Anterior cingulate cortex (tissue), 58 donors: ENCODE measurements at regions not wholly inside any gene's neighbourhood (a gene's known extent, or its start where the extent isn't known, plus 50 kb on each side); places are given as distances from the start of the nearest gene placed in this dataset.

ENCODE experiments used
- DNase-seq, 58 donors: peaks; one replicate each; lab custom pipeline; 2025; lab: John Stamatoyannopoulos, UW

DNA sequence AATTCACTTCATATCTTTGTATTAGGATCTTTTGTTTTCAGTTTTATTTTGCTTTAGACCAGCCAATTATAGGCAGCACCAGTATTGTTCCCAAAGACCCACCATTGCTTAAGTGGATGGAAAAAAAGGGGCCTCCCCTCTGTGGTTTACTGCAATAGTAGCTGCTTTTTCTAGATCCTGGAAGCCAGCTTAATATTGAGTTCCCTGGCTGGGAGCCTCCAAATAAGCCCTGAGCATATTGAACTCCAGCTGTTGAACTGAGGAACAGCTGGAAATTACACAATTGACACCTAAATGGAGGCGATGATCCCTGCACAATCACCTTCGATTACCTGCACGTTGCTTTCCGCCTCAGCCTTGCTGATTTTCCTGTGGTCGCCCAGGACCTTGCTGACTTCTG lies 576.0 kb downstream of the SOX6 start:
- DNase-seq = no peak

DNA sequence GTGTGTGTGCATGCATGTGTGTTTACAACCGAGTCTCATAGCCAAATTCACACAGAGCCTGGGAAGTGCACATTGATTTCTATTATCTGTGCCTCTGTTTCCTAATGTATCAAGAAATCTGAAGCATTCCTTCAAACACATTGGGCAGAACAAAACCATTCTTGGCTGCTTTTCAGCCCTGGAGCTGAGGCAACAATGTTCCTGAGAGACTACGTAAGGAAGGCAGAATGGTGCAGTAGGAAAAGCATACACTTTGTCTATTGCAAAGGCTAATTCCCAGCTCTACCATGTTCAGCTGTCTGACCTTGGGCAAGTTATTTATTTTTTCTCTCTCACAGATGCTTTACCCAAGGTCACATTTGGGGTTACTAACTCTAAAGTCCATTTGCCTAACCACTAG lies 575.5 kb downstream of the SOX6 start:
- no peak for DNase-seq

DNA sequence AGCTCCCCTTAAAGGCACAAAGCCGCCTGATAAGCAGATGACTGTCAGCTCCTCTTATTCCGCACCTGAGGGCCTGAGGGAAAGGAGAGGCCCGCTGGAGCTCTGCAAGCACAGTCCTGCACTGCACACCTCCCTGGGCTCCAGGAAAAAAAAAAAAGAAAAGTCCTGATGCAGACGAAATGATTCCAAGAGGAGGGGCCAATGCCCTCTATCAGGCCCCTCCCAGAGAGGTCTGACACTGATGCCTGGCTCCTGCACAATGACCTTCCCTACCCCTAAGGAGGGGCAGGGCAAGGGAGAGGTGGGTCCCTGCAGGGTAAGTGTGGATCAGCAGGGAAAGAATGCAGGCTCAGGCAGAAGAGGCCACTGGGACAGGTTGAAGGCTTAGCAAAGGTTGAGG lies 572.7 kb downstream of the SOX6 start:
- DNase-seq = no peak

DNA sequence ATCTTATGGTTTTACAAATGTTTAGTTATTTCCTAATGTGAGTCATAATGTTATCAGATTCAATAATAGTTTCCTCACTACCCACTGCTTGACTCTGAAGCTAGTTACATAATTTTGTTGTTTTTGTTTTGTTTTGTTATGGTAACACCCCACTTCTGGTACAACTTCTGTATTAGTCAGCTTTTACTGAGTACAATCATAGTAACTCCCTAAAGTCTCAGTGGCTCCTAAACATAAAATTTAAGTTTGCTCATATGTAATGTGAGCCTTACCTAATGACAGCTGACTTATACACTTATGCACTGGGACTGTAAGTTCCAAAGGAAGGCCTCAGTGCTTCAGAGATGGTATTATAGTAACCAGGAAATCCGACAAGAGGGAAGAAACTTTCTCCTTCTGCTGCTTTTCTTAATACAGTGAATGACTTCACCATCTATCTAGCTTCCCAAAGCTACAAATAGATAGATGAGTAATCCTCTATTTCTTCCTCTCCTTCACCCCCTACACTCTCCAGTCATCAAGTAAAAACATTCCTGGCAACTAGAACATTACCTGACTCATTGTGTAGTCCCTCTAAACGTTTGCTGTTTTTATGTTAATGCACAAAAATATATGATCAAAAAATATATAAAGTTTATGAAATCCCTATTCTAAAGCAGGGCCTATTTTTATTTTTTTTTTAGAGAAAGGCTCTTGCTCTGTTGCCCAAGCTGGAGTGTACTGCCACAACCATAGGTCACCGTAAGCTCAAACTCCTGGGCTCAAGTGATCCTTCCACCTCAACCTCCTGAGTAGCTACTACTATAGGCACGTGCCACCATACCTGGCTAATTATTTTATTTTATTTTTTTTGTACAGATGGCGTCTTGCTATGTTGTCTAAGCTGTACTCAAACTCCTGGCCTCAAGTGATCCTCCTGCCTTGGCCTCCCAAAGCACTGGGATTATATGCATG lies 563.0 kb downstream of the SOX6 start:
- DNase-seq = peak in 1 of 58 donors; percentile 26

DNA sequence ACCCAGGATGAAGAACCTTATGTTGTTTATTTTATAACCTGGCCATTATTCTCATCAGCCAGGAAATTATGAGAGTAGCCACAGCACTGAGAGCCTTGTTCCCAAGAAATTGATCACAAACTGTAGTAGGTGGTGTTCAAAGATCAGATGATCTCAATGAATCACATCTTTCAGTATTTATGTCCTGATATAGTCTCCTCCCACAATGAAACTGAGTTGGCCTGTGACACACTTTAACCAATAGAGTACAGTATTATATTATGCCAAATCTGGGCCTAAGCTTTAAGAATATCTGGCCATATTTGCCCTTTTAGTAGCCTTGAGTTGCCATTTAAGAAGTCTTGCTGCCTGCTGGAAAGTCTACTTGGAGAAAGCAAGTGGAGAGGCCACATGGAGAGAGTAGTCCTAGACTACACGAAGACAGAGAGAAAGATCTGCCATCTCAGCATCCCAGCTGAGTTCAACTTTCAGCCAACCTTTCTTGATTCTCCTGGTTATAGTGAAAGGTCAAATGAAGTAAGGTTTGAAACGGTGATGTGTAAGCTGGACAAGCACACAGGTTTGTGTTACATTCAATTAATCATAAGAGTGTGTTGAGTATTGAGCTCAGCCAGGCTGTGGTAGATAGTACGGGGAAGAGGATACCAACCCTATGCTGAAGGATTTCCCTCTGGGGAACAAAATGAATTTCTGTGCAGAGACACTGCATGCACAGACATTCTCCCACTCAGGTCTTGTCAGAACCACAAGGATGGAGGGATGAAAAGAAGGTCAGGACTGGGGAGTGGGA lies 561.8 kb downstream of the SOX6 start:
- no peak for DNase-seq

DNA sequence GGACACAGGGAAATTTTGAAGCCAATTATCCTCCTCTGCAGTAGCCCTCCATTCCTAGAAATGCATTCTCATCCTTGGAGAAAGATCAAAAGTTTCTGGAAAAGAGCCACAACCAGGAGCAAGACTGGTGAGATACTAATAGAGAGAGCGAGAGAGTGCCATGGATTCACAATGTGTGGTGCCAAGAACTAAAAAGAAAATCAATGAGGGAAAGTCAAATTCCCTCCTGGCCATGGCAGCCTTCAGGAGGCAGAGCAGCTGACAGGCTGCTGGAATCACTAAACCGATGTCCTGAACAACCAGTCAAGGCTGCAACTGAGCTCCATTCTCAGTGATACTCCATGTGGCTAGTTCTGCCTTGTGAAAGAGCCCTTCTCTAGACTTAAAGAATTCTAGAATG lies 561.0 kb downstream of the SOX6 start:
- DNase-seq = no peak

DNA sequence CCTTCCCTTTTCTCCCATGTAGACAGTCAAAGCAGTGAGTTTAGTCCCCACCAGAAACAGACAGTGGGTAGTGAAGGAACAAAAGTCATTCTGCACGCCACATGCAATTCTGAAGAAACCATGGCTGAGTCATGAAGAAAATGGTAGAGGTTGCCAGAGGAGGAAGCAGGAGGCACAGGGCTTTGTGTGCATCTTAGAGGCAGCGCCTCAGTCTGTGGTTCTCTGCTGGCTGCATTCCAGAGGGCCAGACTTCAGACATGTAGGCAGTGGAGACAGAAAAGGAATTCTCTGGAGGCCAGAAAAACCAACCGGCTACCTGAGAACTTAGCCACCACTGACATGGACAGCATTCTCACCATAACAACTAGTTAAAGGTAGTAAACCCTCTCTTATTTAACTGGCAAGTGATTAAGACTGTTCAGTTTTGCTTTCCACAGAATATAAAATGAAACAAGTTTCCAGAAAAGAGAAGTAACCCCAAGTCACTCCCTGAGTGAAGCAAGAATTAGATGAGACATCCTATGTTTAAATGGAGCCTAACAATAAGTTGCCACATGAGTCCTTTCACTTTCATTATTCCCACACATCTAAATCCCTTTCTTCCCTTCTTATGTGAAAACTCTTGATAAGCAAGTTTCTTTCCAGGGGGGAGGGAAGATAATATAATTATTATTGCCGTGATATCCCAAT lies 556.1 kb downstream of the SOX6 start:
- DNase-seq = peak in 24 of 58 donors; percentile 2 to 59 (median 18)

DNA sequence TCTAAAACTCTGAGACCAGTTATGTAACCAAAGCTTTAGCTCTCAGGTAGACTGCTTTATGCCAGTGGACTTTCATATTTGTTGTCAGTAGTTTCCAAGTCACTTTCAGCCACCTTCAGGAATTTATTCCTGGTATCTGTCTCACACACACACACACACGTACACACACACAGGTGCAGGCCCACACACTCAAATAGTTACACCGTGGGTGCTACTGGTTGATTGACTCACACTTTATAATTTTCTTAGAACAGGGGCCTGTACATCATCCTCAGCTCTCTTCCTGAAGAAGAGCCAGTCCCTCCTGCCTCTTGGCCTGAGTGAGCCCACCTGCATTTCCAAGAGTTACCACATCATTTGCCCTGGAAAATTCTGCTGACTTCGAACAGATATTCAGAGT lies 555.2 kb downstream of the SOX6 start:
- DNase-seq = no peak

DNA sequence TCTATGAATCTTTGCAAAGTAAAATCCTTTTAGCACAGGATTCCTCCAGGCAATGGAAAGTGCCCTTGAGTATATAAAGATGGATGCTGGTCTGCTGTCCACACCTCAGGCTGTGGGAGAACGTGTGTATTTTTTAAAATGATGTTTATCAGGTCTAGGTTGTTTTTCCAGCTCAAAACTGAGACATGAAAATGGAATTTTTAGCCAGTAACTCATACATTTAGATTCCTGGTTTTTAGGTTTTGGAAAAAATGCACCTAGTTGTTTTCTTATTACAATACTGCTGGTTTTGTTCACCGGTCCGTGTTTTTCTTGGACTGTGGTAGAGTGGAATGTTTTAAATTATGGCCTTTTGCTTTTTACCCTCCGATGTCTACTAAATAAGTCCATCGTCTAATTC lies 554.7 kb downstream of the SOX6 start:
- DNase-seq = no peak

DNA sequence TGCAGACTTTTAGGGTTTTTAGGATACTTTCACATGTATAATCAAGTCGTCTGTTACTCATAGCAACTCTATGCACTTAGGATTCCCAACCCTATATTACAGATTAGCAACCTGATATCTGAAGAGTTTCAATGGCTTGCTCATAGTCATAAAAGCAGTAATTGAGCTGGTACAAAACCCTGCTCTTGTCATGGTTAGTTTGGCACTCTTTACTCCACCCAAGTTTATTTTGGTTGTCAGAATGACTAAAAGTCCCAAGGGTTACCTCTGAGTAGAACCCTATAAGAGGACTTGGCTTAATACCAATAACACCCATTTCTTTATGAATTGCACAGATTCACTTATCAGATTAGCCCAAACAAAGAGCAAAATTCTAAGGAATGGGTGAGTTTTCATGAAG lies 550.6 kb downstream of the SOX6 start:
- DNase-seq = no peak

DNA sequence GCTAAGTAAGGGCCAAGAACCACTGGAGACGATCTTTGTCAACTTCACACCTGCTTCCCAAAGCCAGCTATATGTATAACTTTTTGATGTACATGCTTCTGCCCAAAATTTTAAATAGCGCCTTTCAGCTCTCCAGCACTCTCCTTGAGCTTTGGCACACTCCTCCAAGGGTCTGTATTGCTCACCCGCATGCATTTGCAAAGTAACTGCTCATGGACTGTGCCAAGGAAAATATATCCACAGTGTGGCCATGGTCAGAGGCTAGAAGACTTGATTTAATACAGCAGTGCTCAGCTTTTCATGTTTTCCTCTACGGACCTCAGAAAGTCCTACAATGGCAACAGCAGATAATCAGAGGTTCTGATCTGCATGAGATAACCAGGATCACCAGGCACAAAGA lies 550.1 kb downstream of the SOX6 start:
- no peak for DNase-seq

DNA sequence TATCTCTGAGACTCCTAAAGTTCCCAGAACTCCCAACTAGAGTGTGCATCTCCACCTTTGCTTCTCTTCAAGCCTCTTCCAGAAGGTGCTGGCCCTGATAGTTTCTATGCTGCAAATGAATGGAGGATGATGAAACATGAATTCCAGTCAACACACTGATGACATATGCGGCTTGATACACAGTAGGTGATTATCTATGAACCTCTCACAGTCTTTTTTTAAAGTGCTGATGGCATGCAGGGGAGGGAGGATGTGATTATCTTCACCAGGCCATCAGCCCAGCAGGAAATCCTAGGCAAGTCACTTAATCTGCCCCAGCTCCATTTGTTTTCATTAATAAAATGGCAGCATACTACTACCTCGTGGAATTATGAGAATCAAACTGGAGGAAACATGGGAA lies 548.5 kb downstream of the SOX6 start:
- no peak for DNase-seq

DNA sequence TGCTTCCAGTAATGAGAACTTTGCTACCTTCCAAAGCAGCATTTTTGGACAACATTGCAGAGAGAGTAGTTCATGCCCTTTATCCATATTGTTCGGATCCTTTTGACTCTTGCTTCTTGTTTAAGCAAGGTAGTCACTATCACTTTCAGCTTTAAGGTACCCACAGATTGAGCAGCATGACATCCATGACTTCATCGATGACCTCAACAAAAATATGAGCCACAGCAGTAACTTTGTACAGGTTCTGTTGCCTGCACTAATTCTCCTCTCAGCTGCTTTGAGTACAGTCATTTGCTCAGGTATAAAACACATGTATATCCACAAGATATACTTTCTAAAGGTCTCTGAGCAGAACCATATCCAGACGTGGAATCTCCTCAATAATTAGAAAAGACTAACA lies 546.3 kb downstream of the SOX6 start:
- DNase-seq = no peak

DNA sequence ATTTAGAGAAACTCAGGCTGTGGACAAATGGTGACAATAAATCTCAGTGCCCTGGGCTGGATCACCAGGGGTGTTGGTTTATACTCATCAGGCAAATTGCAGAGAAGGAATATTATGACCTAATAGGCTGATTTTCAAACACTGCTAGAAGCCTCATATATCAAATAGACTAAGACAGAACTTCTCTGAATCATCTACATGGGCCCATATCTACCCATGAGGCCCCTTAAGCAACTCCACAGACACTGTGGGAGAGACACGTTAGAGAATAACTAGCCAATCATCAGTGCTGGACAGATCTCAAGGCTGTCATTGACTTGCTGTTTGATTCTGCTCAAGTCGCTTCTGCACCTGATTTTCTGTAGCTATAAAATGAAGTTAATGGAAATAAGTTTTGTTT lies 545.8 kb downstream of the SOX6 start:
- no peak for DNase-seq

DNA sequence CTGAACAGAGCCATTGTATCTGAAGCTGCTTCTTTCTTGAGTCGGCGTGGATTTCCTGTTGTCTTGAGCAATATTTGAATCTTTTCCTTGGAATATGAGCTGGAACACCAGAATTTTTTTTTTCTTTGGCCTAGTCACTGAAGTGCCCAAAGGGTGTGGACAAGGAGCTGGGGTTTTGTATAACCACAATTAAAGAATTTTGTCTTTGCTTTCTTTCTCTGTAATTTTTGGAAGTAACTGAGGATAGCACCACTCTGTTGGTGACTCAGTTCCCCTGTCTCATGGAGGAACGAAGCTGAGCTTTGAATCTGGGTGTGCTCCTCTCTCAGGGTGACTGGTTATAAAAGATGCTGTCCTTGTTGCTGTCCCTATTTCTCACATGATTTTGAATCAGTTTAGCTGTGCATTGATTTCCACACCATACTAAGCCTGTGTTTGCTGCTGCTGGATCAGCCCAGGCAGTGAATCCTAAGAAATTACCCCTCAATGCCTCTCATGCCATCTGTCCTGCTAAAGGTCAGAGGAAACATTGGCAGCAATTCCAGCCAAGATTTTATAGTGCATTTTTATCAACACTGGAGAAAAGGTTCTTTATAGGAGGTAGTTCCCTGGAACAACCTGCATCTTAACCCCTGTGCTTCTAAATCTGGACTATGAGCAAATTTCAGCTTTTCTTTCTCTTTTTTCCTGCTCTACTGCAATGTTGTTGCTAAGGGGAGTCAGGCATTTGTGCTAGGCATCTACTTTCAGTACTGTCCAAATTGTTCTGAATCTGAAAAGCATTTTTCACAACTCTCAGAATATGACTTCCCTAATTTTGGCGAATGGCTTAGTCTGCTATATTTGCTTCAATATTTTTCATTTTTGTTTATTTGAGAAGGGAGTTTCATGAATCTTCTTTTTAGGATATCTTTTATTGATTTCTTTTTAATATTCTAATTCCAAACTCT lies 540.8 kb downstream of the SOX6 start:
- no peak for DNase-seq

DNA sequence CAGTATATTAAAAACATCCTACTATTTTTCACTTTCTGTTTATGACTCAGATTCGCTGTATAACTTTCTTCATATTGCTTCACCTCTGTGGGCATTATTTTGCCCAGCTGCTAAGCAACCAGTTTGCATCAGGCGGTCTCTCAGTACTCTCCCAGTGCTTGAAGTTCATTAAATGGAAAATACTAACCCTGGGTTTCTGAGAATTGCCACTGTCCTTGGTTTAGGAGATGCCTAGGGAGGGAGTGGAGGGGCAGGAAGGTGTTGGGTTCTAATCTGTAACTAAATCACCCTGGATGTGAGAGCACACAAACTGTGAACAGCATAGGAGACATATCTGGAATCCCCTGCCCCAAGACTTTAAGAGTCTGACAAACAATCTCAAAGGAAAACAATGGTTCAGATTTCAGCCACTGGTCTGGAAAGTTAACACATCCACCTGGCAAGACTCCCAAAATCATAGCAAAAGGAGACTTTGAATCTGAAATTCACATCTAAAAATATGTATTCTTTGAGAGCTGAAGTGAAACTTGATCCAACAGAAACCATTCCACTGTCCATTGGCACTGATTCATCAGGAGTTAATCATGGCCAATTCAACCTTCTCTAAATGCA lies 540.0 kb downstream of the SOX6 start:
- DNase-seq = no peak

DNA sequence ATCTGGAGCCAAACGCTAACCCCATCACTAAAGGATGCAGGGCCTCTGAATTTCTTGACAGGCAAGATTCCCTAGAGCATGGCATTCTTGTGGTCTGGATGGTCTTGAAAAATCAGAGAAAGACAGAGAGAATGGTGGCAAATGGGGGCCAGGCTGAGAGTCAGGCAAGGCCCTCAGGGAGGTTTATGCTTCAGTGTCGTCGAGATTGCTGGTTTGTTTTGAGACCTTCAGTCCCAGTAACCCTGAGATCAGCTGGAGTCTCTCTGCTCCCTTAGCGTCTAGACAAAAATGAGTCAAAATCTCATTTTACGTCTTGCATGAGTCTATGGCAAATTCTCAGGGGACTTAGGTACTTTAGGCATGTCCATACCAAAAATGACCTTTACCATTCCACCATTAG lies 539.3 kb downstream of the SOX6 start:
- DNase-seq = no peak

DNA sequence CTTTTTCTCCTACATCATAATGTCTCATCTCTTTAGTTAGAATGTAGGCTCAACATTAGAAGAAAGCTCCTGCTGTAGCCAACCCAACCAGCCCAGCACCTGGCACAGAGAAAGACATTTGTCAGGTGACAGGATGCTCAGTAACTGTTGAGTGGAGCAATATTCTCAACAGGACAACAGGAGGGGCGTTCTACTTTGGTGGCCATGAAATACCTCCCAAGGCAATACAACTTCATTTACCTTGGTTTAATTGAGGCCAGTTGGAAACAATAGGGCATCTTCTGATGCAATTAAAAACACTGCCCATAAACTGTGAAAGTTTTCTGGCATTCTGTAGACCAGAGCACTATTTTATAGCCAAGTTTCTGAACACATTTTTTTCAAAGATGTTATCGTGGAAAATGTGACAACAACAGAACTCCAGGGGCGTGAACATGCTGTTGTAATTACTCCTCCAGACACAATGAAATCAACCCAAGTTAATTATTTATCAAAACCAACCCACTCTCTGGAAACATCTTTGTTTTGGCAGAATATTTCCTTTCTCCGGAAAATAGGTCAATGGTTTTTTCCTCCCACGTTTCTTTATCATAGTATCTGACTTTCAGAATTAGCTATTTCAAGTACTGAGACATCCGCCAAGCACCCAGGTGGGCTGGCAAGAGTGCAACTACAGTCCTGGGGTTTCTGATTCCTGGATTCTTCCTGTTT lies 538.1 kb downstream of the SOX6 start:
- no peak for DNase-seq
